ENCODE measurements at regions not wholly inside any gene's neighbourhood (a gene's known extent, or its start where the extent isn't known, plus 50 kb on each side); places are given as distances from the start of the nearest gene placed in this dataset.

GRCh38 chr6:148652205-148652604 is 94.6 kb upstream of the UST start:
- Histone ChIP-seq H3K36me3 (ENCODE audit: control insufficient read depth, low read length) (no peaks in the 10 kb centered on the region), H3K4me2 (ENCODE audit: low read length) (no peak overlapping the region), H4K20me1 (ENCODE audit: control insufficient read depth, insufficient read depth, low read depth, low read length) (no peaks in the 10 kb centered on the region), H3K9me3 (ENCODE audit: control insufficient read depth, insufficient read depth, low read length) (peaks cover 16% of the 10 kb centered on the region; the same call in 1 of the 2 replicates), H3F3A (ENCODE audit: control insufficient read depth, insufficient read depth) (no peaks in the 10 kb centered on the region), H3K4me3 (ENCODE audit: low read length) (no peak overlapping the region), H3K79me2 (ENCODE audit: control insufficient read depth, low read length) (no peaks in the 10 kb centered on the region), H3K4me1 (ENCODE audit: control insufficient read depth, low read length) (peaks cover 20% of the 10 kb centered on the region), H3K9me2 (replicated peaks; ENCODE audit: control insufficient read depth, low read length) (no peaks in the 10 kb centered on the region), H3K27ac (ENCODE audit: low read depth, low read length) (no peak overlapping the region), H3K27me3 (ENCODE audit: control insufficient read depth, low read length) (no peaks in the 10 kb centered on the region)
- TF ChIP-seq CTCF (IDR thresholded peaks at IDR 0.05; ENCODE audit: low read depth, low read length, poor library complexity, severe bottlenecking) = no peak
- no peak for TF ChIP-seq EZH2phosphoT487 (IDR thresholded peaks at IDR 0.05; ENCODE audit: borderline replicate concordance, low read length)

- no peaks in the 10 kb centered on the region for H4K20me1 ChIP-seq (ENCODE audit: control insufficient read depth, insufficient read depth, low read depth, low read length)
- H3K27ac ChIP-seq (ENCODE audit: low read depth, low read length) = no peak overlapping the region
- H3K36me3 ChIP-seq (ENCODE audit: control insufficient read depth, low read length) = no peaks in the 10 kb centered on the region
- TF ChIP-seq CTCF (IDR thresholded peaks at IDR 0.05; ENCODE audit: low read depth, low read length, poor library complexity, severe bottlenecking) (no peak), EZH2phosphoT487 (IDR thresholded peaks at IDR 0.05; ENCODE audit: borderline replicate concordance, low read length) (no peak)
- H3F3A ChIP-seq (ENCODE audit: control insufficient read depth, insufficient read depth) = no peaks in the 10 kb centered on the region
- H3K79me2 ChIP-seq (ENCODE audit: control insufficient read depth, low read length) = no peaks in the 10 kb centered on the region
- H3K9me3 ChIP-seq (ENCODE audit: control insufficient read depth, insufficient read depth, low read length) = peaks cover 12% of the 10 kb centered on the region; the same call in 1 of the 2 replicates
- no peaks in the 10 kb centered on the region for H3K9me2 ChIP-seq (replicated peaks; ENCODE audit: control insufficient read depth, low read length)
- H3K4me2 ChIP-seq (ENCODE audit: low read length) = no peak overlapping the region
- peaks cover 18% of the 10 kb centered on the region for H3K4me1 ChIP-seq (ENCODE audit: control insufficient read depth, low read length)
- H3K4me3 ChIP-seq (ENCODE audit: low read length) = no peak overlapping the region
- no peaks in the 10 kb centered on the region for H3K27me3 ChIP-seq (ENCODE audit: control insufficient read depth, low read length)
Observed at GRCh38 chr6:148653138-148653776, 93.6 kb upstream of the UST start.

GRCh38 chr6:148657048-148657447 is 89.8 kb upstream of the UST start:
- Histone ChIP-seq H3K4me3 (ENCODE audit: low read length) (no peak overlapping the region), H4K20me1 (ENCODE audit: control insufficient read depth, insufficient read depth, low read depth, low read length) (no peaks in the 10 kb centered on the region), H3K79me2 (ENCODE audit: control insufficient read depth, low read length) (no peaks in the 10 kb centered on the region), H3K27ac (ENCODE audit: low read depth, low read length) (no peak overlapping the region), H3K27me3 (ENCODE audit: control insufficient read depth, low read length) (no peaks in the 10 kb centered on the region), H3K9me3 (ENCODE audit: control insufficient read depth, insufficient read depth, low read length) (peaks cover 10% of the 10 kb centered on the region), H3K4me2 (ENCODE audit: low read length) (no peak overlapping the region), H3F3A (ENCODE audit: control insufficient read depth, insufficient read depth) (no peaks in the 10 kb centered on the region), H3K9me2 (replicated peaks; ENCODE audit: control insufficient read depth, low read length) (no peaks in the 10 kb centered on the region), H3K4me1 (ENCODE audit: control insufficient read depth, low read length) (no peaks in the 10 kb centered on the region), H3K36me3 (ENCODE audit: control insufficient read depth, low read length) (no peaks in the 10 kb centered on the region)
- no peak for TF ChIP-seq CTCF (IDR thresholded peaks at IDR 0.05; ENCODE audit: low read depth, low read length, poor library complexity, severe bottlenecking)
- TF ChIP-seq EZH2phosphoT487 (IDR thresholded peaks at IDR 0.05; ENCODE audit: borderline replicate concordance, low read length) = no peak

All from DOHH2 (cell line).